ENCODE measurements at regions not wholly inside any gene's neighbourhood (a gene's known extent, or its start where the extent isn't known, plus 50 kb on each side); places are given as distances from the start of the nearest gene placed in this dataset.

DNA sequence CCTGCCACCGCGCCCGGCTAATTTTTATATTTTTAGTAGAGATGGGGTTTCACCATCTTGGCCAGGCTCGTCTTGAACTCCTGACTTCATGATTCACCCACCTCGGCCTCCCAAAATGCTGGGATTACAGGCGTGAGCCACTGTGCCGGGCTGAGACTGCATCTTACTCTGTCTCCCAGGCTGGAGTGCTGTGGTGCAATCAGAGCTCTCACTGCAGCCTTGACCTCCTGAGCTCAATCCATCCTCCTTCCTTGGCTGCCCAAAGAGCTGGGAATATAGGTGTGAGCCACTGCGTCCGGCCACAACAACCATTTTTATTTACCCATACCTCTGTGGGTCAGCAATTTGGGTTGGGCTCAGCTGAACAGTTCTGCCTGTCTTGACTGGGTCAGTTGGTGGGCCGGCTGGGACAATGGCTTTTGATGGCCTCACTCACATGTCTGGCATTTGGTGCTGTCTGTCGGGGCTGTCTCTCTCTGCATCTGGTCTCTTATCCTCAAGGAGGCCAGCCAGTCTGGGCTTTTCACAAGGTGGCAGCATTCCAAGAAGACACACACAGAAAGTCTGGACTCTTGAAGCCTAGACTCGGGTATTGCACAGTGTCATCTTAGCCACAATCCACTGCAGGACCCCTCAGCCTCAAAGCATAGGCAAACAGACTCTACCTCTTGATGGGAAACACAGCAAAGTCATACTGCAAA, 116.8 kb upstream of the GATA6 start (continued):
- TF ChIP-seq PHB2 (IDR thresholded peaks at IDR 0.05; ENCODE audit: partially characterized antibody) (no peak), GABPB1 (CRISPR knock-in tag; IDR thresholded peaks at IDR 0.05) (no peak), PAX8 (CRISPR knock-in tag; IDR thresholded peaks at IDR 0.05; ENCODE audit: borderline replicate concordance) (no peak), NONO (IDR thresholded peaks at IDR 0.05) (no peak), NONO (CRISPR knock-in tag; conservative IDR thresholded peaks at IDR 0.05) (no peak), MED1 (CRISPR knock-in tag; IDR thresholded peaks at IDR 0.05) (no peak), FOSL2 (CRISPR knock-in tag; IDR thresholded peaks at IDR 0.05) (no peak), MATR3 (CRISPR knock-in tag; IDR thresholded peaks at IDR 0.05) (no peak), RARA (CRISPR knock-in tag; IDR thresholded peaks at IDR 0.05) (0 out of 2 replicates have a peak, but pooled peaks have one; percentile 19), ERF (CRISPR knock-in tag; IDR thresholded peaks at IDR 0.05) (no peak), ZNF136 (CRISPR knock-in tag; IDR thresholded peaks at IDR 0.05; ENCODE audit: low read depth) (no peak), NCOA5 (CRISPR knock-in tag; IDR thresholded peaks at IDR 0.05) (no peak), MIER3 (CRISPR knock-in tag; IDR thresholded peaks at IDR 0.05; ENCODE audit: borderline replicate concordance) (no peak), CEBPB (IDR thresholded peaks at IDR 0.05; ENCODE audit: borderline replicate concordance, low read depth, low read length) (0 out of 2 replicates have a peak, but pooled peaks have one; percentile 34), ZNF260 (CRISPR knock-in tag; IDR thresholded peaks at IDR 0.05; ENCODE audit: borderline replicate concordance, low read depth) (no peak), NKX3-1 (CRISPR knock-in tag; IDR thresholded peaks at IDR 0.05) (no peak), ZNF180 (CRISPR knock-in tag; IDR thresholded peaks at IDR 0.05; ENCODE audit: borderline replicate concordance, low read depth) (no peak)
- TF ChIP-seq, protein P1, sequence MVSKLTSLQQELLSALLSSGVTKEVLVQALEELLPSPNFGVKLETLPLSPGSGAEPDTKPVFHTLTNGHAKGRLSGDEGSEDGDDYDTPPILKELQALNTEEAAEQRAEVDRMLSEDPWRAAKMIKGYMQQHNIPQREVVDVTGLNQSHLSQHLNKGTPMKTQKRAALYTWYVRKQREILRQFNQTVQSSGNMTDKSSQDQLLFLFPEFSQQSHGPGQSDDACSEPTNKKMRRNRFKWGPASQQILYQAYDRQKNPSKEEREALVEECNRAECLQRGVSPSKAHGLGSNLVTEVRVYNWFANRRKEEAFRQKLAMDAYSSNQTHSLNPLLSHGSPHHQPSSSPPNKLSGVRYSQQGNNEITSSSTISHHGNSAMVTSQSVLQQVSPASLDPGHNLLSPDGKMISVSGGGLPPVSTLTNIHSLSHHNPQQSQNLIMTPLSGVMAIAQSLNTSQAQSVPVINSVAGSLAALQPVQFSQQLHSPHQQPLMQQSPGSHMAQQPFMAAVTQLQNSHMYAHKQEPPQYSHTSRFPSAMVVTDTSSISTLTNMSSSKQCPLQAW (CRISPR knock-in tag; IDR thresholded peaks at IDR 0.05): no peak
- TF ChIP-seq, protein P2, sequence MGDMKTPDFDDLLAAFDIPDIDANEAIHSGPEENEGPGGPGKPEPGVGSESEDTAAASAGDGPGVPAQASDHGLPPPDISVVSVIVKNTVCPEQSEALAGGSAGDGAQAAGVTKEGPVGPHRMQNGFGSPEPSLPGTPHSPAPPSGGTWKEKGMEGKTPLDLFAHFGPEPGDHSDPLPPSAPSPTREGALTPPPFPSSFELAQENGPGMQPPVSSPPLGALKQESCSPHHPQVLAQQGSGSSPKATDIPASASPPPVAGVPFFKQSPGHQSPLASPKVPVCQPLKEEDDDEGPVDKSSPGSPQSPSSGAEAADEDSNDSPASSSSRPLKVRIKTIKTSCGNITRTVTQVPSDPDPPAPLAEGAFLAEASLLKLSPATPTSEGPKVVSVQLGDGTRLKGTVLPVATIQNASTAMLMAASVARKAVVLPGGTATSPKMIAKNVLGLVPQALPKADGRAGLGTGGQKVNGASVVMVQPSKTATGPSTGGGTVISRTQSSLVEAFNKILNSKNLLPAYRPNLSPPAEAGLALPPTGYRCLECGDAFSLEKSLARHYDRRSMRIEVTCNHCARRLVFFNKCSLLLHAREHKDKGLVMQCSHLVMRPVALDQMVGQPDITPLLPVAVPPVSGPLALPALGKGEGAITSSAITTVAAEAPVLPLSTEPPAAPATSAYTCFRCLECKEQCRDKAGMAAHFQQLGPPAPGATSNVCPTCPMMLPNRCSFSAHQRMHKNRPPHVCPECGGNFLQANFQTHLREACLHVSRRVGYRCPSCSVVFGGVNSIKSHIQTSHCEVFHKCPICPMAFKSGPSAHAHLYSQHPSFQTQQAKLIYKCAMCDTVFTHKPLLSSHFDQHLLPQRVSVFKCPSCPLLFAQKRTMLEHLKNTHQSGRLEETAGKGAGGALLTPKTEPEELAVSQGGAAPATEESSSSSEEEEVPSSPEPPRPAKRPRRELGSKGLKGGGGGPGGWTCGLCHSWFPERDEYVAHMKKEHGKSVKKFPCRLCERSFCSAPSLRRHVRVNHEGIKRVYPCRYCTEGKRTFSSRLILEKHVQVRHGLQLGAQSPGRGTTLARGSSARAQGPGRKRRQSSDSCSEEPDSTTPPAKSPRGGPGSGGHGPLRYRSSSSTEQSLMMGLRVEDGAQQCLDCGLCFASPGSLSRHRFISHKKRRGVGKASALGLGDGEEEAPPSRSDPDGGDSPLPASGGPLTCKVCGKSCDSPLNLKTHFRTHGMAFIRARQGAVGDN (CRISPR knock-in tag; IDR thresholded peaks at IDR 0.05): 0 out of 2 replicates have a peak, but pooled peaks have one; percentile 11
- TF ChIP-seq, protein P3, sequence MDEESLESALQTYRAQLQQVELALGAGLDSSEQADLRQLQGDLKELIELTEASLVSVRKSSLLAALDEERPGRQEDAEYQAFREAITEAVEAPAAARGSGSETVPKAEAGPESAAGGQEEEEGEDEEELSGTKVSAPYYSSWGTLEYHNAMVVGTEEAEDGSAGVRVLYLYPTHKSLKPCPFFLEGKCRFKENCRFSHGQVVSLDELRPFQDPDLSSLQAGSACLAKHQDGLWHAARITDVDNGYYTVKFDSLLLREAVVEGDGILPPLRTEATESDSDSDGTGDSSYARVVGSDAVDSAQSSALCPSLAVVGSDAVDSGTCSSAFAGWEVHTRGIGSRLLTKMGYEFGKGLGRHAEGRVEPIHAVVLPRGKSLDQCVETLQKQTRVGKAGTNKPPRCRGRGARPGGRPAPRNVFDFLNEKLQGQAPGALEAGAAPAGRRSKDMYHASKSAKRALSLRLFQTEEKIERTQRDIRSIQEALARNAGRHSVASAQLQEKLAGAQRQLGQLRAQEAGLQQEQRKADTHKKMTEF (CRISPR knock-in tag; IDR thresholded peaks at IDR 0.05): no peak
- TF ChIP-seq, protein P4, sequence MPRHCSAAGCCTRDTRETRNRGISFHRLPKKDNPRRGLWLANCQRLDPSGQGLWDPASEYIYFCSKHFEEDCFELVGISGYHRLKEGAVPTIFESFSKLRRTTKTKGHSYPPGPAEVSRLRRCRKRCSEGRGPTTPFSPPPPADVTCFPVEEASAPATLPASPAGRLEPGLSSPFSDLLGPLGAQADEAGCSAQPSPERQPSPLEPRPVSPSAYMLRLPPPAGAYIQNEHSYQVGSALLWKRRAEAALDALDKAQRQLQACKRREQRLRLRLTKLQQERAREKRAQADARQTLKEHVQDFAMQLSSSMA (CRISPR knock-in tag; IDR thresholded peaks at IDR 0.05): no peak
